Stimulated activated CD8-positive, alpha-beta memory T cell treated with anti-CD3 and anti-CD28 coated beads, Interleukin-15, amount 100 ng/mL, for 48 hours (primary cell): ENCODE measurements at regions not wholly inside any gene's neighbourhood (a gene's known extent, or its start where the extent isn't known, plus 50 kb on each side); places are given as distances from the start of the nearest gene placed in this dataset.

ENCODE experiments used
- DNase-seq, 2 donors: peaks; one replicate each; pipeline ENCODE4 v3.0.0-alpha.2; 2020; ENCODE audit warnings: low read depth in 2 of 2

- no peak for DNase-seq
These were observed 329.2 kb upstream of the ZMIZ1 start for GRCh38 chr10:78739444-78740053.

DNA sequence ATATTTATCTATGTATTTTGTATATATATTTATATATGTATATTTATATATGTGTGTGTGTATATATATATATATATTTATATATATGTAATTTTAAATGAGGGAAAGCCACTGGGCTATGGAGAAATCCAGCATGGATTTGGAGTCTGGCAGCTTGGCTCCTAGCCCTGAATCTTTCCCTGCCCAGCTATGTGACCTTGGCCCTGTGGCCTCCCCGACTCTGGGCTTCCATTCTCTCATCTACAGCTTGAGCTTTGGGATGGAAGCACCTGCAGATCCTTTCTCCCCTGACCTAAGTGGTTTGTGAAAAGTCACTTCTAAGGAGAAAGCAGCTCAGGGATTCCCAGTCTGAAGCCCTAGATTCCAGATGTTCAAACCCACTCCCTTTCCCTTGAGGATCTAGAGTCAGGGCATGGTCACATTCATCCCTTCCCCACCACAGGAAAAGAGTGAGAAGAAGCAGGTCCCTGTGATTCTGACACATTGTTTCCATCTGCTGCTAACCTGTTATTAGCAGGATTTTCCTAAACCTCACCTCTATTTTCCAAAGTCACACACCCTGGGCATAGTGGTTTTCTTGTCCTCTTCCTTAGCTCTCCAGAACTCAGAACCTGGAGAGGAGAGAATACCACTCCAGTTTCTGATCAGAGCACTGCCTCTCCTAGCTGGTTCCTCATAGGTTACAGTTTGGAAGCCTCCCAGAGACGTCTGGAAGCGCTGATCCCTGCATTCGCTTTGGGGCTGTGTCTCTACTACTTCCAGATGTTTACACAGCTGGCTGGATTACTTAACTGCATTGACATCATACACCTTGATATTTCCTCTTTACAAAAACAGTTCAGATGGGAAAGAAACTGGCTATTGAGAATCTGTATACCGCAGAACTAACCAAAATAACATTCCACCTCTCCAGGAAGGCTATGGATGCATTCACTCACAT lies 327.5 kb upstream of the ZMIZ1 start:
- DNase-seq: no peak

DNA sequence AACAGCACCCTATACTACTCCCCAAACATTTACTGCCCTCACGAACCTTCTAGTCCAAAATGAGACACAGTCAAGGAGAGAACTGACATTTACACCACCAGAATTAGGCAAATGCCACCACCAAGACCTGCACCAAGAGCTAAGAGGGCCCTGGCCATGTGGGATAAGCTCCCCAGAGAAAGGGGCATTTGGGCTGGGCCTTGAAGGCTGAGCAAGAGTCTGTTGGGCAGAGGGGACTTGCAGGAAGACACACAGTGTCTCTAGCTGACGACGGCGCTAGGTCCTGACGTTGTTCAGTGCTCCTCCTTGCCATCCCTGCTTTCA lies 326.4 kb upstream of the ZMIZ1 start:
- DNase-seq: no peak

DNA sequence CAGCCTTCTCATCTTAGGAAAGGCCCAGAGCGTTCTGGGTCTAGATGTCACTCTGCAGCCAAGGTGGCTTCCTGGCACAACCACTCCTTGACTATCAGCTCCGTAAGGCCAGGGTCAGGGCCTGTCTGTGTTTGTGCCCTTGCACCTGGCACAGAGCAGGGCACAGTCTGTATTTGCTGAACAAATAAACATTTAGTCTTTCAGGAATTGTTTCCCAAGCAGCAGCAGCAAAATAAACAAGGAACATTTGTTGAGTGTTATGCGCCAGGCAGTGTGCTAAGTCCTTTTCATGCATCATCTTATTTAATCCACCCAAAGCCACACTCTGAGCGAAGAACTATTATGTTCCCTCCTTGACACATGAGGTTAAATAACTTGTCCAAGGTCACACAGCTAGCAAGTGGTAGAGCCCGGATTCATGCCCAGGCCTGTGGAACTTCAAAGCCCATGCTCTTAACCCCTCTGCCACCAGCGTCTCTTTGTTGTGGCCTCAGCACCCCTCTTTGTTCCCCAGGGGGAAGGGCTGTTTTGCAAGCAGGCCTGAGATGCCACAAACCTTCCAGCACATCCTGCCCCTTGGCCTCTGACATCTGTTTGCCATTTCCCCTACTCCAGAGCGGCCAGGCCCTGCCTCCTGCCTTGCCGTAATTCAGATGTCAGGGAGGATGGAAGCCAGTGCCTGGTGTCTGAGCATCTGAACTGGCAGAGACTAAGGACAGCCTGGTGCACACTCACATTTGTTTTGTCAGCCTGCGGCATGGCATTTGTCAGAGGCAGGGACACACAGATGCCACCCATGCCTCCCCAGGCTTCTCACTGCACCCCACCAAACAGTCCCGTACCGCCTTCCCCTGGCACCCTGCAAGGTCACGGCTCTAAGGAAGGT lies 325.8 kb upstream of the ZMIZ1 start:
- no peak for DNase-seq

GRCh38 chr10:78744056-78744455 lies 324.7 kb upstream of the ZMIZ1 start:
- no peak for DNase-seq

- DNase-seq: no peak
These were observed 324.2 kb upstream of the ZMIZ1 start for GRCh38 chr10:78744491-78745090.

DNA sequence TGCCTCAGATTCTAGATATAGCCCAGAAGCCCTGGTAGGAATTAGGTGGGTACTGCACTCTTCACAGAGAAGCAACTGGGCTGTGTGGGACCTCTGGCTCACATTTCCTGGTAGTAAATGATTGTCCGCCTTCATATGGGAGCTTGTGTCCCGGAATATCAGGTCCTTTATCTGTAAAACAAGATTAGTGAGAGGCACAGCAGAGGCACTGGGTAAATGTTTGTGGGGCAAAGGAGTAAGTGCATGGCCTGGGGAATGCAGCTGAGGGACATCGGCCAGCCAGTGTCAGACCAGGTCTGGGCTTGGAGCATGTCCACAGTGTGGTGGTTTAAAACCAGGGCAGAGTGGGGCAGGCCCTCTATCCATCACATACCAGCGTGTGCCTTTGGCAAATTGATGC lies 323.3 kb upstream of the ZMIZ1 start:
- DNase-seq: no peak

GRCh38 chr10:78746155-78746763 lies 322.5 kb upstream of the ZMIZ1 start:
- no peak for DNase-seq

DNA sequence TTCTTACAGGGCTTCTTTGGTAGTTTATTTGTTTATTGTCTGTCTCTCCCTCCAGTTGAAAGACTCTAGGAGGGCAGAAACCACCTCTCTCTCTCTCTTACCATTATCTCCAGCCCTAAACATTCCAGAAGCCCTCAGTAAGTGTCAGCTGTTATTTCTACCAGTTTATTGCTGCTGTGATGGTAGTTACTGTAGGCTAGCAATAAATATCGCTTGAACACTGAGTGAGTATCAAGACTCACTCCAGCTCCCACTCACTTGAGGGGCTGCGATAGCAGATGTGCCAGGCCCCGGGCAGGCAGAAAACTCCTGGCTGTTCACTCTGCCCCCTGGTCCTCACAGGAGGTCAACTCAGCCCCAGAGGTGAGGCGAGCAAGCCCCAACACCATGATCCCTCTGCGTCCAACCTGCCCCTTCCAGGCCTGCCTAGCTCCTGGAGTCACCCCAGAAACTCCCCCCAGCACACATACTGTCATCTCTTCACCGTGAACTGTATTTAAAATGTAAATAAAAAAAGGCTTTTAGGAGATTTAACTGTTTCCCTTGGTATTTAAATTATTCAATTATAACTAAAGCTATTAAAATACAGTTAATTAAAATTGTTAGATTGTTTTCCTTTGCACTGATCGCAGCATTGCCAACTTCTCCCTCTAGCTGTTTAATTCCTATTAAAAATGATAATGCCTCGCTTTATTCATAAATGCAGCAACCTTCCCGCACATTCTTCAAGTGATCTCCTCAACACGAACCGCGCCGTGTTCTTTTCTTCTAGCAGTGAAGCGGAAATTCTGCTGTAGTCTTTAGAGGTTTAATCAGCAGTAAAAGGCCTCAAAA lies 321.1 kb upstream of the ZMIZ1 start:
- DNase-seq: no peak

DNA sequence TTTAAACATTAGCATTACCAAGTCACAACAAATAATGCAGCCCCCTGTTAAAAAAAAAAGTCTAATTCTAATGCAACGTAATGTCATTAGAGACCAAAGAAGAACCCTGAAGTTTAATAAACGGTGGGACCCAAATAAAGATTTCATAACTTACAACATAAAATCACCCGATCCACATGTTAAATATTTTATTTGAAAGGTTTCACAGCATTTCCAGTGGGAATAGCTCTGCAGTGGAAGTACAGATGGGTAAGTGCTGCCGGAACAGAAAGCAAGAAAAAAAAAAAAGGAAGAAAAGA lies 320.6 kb upstream of the ZMIZ1 start:
- DNase-seq: no peak

DNA sequence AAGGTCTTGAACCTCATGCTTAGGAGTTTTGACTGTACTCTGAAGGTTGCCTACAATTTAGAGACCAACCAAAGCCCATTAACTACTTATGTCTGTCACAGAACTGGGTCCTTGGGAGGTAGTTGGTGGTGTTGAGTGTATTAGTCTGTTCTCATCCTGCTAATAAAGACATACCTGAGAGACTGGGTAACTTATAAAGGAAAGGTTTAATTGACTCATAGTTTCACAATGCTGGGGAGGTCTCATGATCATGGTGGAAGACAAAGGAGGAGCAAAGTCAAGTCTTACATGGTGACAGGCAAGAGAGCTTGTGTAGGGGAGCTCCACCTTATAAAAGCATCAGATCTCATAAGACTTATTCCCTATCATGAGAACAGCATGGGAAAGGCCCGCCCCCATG lies 319.6 kb upstream of the ZMIZ1 start:
- DNase-seq: no peak

- DNase-seq: no peak
These were observed 318.9 kb upstream of the ZMIZ1 start for GRCh38 chr10:78749898-78750297.

- DNase-seq: no peak
These were observed 318.3 kb upstream of the ZMIZ1 start for GRCh38 chr10:78750418-78750817.

- no peak for DNase-seq
These were observed 317.1 kb upstream of the ZMIZ1 start for GRCh38 chr10:78751716-78752115.

GRCh38 chr10:78752221-78752620 lies 316.5 kb upstream of the ZMIZ1 start:
- DNase-seq: no peak

DNA sequence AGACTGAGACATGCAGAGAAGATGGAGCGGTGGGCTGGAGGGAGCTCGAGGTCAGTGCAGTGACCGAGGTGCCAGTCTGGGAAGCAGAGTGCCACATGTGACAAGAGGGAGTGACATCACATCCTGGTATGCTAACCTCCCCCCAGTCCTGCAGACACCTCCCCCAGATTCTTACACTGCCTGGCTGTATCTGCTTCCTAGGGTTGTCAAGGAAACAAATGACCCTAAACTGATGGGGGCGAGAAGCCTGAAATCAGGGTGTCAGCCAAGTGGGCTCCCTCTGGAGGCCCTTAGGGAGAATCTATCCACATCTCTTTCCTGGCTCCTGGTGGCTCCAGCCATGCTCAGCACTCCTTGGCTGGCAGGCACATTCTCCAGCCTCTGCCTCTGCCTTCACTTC lies 316.1 kb upstream of the ZMIZ1 start:
- DNase-seq: no peak

DNA sequence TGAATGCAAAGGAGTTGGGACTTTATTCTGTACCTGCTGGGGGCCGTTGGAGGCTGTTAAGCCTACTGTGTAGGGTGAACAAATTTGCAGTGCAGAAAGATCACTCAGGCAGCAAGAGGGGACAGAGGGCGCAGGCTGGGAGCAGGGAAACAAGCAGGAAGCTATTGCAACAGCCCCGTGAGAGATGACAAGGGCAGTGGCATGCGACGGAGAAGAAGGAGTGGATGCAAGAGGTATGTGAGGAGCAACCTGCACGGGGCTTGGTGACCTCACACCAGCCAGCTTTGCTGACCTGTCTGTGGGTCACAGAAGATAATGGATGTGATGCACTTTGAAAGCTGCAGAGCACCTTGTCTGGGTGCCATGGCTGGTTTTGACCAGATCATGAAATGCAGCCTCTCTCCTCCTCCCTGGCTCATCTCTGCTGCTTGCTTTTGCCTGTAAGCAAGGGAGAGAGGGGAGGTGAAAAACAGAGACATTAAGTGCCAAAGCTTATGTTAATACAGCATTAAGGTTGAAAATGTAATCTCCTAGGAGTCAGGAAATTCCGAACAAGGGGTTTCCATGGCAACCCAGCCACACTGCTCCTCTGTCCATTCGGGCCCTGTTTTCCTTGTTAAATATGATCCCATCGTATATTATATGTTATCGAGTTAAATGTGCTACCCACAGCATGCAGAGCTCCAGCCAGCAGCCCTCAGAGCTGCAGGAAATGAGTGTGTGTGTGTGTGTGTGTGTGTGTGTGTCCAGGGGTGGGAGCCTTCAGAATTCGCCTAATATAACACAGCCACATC lies 314.3 kb upstream of the ZMIZ1 start:
- DNase-seq: no peak

GRCh38 chr10:78755063-78755701 lies 313.6 kb upstream of the ZMIZ1 start:
- no peak for DNase-seq

GRCh38 chr10:78755877-78756455 lies 312.8 kb upstream of the ZMIZ1 start:
- no peak for DNase-seq
